ENCODE measurements at regions not wholly inside any gene's neighbourhood (a gene's known extent, or its start where the extent isn't known, plus 50 kb on each side); places are given as distances from the start of the nearest gene placed in this dataset.

DNA sequence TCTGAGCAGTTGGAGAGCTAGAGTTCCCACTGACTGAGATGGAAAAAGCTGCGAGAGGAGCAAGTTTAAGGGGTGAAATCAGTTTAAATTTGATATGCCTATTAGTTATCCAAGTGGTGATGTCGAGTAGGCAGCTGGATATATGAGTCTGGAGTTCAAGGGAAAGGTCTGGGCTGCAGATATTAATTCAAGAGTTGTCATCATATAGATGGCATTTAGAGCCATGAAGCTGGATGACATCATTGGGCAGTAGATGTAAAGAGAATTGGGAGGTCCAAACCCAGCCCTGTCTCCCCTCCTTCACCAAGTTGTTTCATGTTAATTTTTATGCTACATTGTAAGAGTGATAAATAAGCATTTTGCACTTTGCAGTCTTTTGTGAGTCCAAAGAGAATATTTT is 898.1 kb downstream of the GALC start:
- TF ChIP-seq, protein P1, sequence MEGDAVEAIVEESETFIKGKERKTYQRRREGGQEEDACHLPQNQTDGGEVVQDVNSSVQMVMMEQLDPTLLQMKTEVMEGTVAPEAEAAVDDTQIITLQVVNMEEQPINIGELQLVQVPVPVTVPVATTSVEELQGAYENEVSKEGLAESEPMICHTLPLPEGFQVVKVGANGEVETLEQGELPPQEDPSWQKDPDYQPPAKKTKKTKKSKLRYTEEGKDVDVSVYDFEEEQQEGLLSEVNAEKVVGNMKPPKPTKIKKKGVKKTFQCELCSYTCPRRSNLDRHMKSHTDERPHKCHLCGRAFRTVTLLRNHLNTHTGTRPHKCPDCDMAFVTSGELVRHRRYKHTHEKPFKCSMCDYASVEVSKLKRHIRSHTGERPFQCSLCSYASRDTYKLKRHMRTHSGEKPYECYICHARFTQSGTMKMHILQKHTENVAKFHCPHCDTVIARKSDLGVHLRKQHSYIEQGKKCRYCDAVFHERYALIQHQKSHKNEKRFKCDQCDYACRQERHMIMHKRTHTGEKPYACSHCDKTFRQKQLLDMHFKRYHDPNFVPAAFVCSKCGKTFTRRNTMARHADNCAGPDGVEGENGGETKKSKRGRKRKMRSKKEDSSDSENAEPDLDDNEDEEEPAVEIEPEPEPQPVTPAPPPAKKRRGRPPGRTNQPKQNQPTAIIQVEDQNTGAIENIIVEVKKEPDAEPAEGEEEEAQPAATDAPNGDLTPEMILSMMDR (IDR thresholded peaks at IDR 0.05; ENCODE audit: low read depth, low read length), result no peak
- Histone ChIP-seq H3K27ac (no peak overlapping the region), H3K4me1 (ENCODE audit: low read depth) (no peaks in the 10 kb centered on the region), H3K36me3 (no peaks in the 10 kb centered on the region), H3K9me3 (ENCODE audit: low read depth) (no peaks in the 10 kb centered on the region), H3K27me3 (no peaks in the 10 kb centered on the region), H3K4me3 (no peak overlapping the region)
- DNase-seq (ENCODE audit: low read depth in 1 of 2, low spot score in 1 of 2), result no peak

DNA sequence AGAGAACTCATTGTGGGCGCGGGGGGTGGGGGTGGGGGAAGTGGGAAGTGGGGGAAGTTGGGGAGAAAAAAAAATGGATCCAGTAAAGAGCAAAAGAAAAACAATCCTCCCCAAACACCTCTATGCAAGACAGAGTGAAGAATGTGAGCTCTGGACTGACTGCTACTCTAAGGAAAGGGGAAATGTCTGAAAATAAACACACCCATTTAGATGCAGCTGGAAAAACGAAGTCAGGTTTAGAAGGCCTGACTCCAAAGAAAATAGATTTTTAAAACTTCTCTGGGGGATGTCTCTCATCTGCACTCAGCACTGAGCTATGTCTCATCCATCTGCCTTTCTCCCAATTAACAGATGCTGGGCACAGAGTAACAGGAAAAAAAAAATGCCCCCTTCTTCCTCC is 904.4 kb downstream of the GALC start:
- Histone ChIP-seq H3K36me3 (no peaks in the 10 kb centered on the region), H3K27me3 (no peaks in the 10 kb centered on the region), H3K27ac (no peak overlapping the region), H3K4me3 (no peak overlapping the region), H3K9me3 (ENCODE audit: low read depth) (no peaks in the 10 kb centered on the region), H3K4me1 (ENCODE audit: low read depth) (no peaks in the 10 kb centered on the region)
- TF ChIP-seq, protein P1 (IDR thresholded peaks at IDR 0.05; ENCODE audit: low read depth, low read length), result no peak
- DNase-seq (ENCODE audit: low read depth in 1 of 2, low spot score in 1 of 2), result no peak

DNA sequence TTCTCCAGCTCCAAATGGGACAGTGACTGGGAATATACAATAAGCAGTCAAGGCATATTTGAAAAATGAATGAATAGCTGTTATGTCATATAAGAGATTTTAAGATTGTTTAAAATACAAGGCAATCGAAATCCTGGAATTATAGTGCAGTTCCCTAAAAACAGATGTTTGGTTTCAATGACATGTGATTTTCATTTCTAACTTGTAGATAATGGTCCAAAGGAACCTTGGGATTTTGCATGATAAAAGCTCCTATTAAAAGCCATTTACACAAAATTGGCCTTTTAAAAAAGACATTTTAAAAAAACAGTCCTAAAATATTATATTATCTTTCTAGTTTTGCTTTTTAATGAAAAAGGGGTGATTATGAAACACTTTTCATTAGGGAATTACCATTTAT is 905.1 kb downstream of the GALC start:
- TF ChIP-seq, protein P1 (IDR thresholded peaks at IDR 0.05; ENCODE audit: low read depth, low read length), result no peak
- H3K27ac ChIP-seq, result no peak overlapping the region

DNA sequence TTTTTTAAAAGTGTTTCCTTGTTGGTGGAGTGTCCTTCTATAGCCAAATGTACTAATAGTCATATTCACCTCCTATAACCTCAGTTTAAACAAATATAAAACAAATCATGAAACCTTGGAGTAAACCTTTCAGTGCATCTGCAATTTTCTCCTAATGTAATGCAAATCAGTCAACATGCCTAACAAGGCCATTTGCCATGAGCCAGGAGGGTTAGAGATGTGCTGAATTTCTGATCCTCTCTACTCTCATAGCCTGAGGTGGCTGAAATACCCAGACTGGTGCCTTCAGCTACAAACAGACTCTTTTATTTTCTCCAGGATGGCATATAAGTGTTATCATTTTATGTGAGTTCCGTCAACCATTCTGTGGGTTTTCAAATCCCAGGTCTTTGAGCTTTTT is 908.1 kb downstream of the GALC start:
- DNase-seq (ENCODE audit: low read depth in 1 of 2, low spot score in 1 of 2), result no peak
- Histone ChIP-seq H3K9me3 (ENCODE audit: low read depth) (no peaks in the 10 kb centered on the region), H3K27ac (no peak overlapping the region), H3K4me1 (ENCODE audit: low read depth) (no peaks in the 10 kb centered on the region), H3K36me3 (no peaks in the 10 kb centered on the region), H3K27me3 (no peaks in the 10 kb centered on the region), H3K4me3 (no peak overlapping the region)
- TF ChIP-seq, protein P1 (IDR thresholded peaks at IDR 0.05; ENCODE audit: low read depth, low read length), result no peak

More for the DNA sequence above, 905.1 kb downstream of the GALC start:
- DNase-seq (ENCODE audit: low read depth in 1 of 2, low spot score in 1 of 2), result no peak
- Histone ChIP-seq H3K9me3 (ENCODE audit: low read depth) (no peaks in the 10 kb centered on the region), H3K27me3 (no peaks in the 10 kb centered on the region), H3K36me3 (no peaks in the 10 kb centered on the region), H3K4me3 (no peak overlapping the region), H3K4me1 (ENCODE audit: low read depth) (no peaks in the 10 kb centered on the region)

DNA sequence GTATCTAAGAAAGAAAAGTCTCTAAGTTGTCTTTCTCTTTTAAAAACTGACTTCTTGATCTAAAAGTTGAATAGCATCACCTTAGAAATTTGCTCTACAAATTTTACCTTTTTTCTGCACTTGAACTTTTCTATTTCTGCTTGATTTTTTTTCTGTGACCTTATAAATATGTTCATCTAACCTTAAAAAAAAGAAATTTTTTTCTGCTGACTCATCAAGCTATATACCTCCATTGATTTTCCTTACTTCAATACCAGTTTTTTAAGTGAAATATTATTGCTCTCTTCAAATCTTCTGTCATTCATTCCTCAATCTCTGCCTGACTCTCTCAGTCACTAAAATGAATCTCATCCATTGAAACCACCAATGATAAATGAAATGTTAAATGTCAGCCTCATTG is 910.1 kb downstream of the GALC start:
- no peak for DNase-seq (ENCODE audit: low read depth in 1 of 2, low spot score in 1 of 2)

More for the DNA sequence above, 910.1 kb downstream of the GALC start:
- TF ChIP-seq, protein P1 (IDR thresholded peaks at IDR 0.05; ENCODE audit: low read depth, low read length), result no peak
- Histone ChIP-seq H3K4me3 (no peak overlapping the region), H3K27me3 (no peaks in the 10 kb centered on the region), H3K27ac (no peak overlapping the region), H3K36me3 (no peaks in the 10 kb centered on the region), H3K4me1 (ENCODE audit: low read depth) (no peaks in the 10 kb centered on the region), H3K9me3 (ENCODE audit: low read depth) (no peaks in the 10 kb centered on the region)
